GM19463 (cell line): ENCODE measurements at regions not wholly inside any gene's neighbourhood (a gene's known extent, or its start where the extent isn't known, plus 50 kb on each side); places are given as distances from the start of the nearest gene placed in this dataset.

Experiments
- ATAC-seq: cut with Tn5 transposase; IDR thresholded peaks from one replicate; pipeline ENCODE4 v1.9.1; 2021; ENCODE audit warnings: mild to moderate bottlenecking, moderate library complexity; ENCODE audit not compliant: unreplicated experiment

DNA sequence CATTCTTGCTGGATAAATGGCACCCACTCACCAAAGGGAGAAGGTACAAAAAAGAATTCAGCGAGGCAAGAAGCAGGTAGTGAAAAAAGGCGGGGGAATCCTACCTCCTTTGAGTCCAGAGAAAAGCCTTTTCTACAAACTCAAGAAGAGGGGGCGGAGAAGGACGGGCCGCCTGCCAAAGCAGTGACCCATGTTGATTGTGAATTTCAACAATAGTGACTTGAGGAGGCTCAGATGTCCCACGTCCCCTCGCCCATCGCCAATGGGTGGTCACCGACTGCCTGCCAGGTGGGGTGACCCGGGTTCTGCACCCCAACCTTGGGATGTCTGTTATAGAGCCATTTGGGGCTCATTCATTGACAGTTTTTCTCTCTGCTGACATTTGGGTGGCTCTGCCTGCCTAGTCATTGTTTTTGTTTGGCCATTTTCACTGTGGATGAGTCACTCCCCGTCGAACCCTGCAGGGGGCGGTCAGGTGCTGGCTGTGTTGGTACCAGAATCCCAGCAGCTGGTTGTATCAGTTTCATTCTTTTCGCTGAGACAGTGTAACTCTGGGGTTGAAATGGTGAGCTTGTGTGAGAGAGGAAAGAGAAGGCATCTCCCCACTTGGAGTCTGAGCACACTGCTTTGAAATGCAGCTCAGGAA, 163.4 kb upstream of the NCAM1 start:
- no peak for ATAC-seq

DNA sequence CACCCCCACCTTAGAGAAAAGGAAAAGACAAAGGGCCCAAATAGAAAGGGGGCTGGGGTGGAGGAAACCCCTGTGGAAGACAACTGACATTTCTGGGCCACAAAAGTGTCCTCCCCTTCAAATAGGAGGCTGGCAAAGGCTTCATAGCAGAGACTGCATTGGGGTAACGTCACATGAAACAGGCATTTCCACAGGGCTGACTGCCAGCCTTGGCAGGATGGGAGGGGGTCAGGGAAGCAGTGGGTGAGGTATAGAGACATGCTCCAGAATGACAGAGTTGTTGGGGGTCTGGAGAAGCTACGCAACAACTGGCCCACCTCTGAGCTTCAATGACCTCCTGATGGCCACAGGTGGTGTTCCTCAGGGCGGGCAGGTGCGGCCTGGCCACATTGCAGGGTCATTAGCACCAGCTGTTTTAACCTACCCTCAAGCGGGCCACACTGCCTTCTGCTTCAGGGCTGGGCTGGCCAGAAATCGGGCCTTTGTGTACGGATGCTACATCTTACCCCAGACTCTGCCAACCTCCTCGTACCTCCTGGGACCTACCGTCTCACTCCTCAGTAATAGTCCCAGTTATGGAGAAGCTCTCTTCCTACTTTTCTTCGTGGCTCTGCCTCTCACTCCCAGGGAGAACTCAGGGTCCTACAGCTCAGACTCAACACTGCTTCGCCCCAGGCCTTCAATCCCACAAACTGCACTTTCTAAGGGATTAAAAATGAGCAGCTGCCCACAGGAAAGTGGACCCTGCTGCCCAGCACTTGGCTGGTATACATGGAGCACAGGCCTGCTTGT, 160.0 kb upstream of the NCAM1 start:
- ATAC-seq: no peak

DNA sequence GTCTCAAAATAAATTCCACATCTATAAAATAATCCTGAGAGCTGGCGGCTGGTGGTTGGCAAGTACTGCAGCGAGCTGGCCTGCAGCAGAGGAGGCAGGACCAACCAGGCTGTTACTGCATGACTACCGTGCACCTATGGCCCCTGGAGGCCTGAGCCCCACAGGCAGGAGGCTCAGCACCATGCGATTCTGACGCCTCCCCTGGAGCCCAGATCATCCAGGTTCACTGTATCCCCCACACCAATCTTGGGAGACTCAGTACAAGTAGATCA, 159.5 kb upstream of the NCAM1 start:
- ATAC-seq: no peak

DNA sequence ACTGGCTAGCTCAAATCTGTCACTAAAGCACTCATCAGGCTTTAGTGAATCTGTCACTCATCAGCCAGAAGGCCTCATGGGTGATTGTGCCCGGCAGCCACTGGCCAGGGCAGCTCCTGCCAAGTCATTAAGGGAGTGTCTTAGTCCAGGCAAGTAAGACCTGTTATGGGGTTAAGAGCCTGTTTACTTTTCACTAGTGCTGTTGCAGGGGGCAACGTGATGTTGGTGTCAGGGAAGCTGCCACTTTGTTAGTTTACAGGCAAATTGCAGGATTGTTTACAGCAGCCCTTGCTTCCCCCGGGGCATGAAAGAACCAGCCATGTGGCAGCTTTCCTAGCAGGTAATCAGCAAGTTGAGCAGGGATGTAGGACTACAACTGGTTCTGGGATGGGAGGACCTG, 155.6 kb upstream of the NCAM1 start:
- ATAC-seq: no peak

DNA sequence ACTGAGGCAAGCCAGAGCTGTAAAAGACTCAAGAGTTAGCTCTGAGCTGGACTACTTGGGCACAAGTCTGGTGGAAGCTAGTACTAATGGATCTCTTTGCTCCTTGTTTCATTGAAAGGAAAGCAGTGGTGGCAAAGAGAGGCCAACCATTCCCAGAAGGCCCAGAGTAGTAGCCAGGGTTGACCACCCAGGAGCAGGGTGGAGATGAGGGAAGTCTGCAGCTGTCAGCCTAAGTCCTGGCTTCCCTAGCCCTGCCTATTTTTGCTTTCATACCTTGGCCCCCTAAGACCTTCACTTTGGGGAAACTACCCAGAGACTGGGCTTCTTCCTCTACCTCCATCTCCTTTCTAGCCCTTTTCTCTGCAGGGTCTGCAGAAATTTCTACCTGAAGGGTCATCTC, 155.0 kb upstream of the NCAM1 start:
- no peak for ATAC-seq

DNA sequence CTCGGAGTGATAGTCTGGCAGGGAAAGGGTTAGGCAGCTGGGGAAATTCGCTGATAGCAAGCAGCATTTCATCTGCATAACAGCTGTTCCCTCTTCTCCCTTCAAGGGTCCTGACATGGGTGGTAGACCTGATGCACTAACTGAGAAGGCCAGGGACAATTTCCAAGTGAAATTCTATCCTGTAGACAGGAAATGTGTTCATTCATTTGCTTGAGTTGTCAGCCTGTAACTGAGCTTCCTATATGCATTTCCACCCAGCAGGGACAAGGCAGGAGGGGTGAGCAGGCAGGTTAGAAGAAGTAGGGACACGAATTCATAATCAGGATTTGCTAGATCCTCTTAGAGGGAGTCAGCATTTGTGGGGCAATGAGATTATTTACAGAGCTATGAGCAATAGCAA, 154.3 kb upstream of the NCAM1 start:
- no peak for ATAC-seq

DNA sequence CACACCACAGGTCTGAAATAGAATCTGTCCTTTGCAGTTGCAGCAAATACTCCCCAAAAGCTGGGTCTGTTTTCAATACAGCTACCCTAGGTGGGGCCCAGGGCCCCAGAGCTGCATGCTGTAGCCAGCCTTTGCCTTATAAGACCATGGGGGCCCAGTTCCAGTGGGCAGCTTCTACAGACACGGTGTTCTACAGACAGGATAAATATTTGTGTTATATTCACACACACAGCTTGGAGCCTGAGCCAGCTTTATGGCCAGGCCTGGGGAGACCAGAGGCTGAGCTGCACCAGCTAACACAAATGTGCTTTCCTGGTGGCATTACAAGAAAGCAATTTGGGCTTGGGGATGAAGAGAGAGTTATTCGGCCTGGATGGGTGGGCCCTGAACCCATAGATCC, 151.8 kb upstream of the NCAM1 start:
- ATAC-seq: no peak

DNA sequence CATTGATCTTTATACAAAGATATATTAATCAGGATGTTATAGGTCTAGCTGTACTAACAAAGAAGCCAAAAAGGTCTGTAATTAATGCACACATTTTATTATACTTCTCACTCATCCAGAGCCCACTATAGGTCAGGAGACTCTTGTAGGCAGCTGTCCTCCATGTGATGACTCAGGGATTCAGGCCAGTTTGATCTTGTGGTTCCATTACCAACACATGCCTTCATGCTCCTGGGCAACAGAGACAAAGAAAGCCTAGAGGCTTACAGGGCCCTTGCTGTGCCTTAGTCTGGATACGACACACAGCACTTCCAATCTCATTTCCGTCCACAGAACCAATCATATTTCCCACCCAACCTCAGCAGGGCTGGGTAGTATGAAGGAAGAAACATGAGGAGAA, 150.3 kb upstream of the NCAM1 start:
- ATAC-seq: no peak

DNA sequence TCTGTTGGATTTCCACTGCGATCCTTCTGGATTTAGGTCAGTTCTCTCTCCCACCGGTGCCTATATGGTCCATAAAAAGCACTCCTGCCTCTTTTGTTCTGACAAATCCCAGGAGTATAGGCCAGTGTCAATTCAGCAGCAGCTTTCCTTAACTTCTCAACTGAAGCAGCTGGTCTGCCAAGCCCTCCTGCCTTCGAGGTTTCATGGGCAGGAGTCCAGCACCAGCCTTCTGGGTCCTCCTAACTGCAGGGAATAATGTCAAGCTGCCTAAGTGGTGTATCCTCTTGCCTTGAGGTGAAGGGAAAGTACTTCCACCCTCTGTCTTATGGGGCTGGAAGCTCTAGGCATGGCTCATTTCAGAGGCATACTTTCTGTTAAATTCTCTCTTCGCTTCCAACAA, 149.4 kb upstream of the NCAM1 start:
- ATAC-seq: no peak

DNA sequence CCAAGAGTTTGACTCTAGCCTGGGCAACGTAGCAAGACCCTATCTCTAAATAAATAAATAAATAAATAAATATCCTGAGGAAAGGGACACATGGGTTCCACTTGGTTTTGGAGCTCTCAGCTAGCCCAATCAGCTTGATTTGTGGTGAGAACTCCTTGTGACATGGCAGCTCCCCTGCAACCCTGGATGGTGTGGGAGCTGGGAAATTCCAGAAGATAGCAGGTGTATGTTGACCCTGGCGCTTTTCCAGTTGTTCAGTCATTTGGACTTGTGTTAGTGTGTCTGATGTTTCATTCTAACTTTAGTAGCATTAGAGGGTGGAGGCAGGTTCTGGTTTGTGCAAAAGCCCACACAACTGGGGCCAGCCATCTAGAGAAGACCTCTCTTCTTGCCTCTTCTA, 148.5 kb upstream of the NCAM1 start:
- no peak for ATAC-seq

DNA sequence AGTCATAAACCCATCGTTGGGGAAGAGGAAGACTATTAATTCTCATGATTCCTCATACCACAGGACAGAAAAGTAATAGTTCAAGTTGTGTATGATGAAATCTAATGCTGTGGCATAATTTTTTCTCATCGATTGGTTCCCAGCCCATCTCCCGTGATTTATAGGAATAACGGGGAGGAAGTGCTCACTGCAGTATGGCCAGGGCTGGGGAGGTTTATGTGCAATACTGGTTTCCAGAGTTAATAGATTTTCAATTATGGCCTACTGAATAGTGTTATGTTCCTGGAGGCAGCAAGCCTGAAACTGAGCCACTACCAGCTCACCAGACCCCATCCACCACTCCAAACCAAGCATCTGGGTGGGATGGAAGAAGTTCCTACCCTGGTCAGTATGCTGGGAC, 147.1 kb upstream of the NCAM1 start:
- no peak for ATAC-seq

DNA sequence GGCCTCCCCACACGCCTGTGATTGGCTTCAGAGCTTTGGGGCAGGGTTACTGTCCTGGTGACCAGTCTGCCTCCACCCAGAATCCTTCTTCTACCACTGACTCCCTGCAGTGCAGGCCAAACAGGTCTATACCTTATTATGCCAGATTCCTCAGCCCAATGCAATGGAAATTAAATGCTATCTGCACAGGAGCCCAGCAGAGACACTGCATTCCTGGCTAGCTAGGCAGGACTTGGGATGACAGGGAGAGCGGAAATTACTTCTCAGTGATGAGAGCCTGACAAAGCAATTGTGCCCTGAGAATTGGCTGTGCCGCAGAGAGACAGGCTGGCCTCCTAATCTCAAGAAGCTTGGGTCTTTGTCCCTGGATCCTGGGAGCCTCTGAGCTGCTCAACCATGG, 143.8 kb upstream of the NCAM1 start:
- no peak for ATAC-seq

DNA sequence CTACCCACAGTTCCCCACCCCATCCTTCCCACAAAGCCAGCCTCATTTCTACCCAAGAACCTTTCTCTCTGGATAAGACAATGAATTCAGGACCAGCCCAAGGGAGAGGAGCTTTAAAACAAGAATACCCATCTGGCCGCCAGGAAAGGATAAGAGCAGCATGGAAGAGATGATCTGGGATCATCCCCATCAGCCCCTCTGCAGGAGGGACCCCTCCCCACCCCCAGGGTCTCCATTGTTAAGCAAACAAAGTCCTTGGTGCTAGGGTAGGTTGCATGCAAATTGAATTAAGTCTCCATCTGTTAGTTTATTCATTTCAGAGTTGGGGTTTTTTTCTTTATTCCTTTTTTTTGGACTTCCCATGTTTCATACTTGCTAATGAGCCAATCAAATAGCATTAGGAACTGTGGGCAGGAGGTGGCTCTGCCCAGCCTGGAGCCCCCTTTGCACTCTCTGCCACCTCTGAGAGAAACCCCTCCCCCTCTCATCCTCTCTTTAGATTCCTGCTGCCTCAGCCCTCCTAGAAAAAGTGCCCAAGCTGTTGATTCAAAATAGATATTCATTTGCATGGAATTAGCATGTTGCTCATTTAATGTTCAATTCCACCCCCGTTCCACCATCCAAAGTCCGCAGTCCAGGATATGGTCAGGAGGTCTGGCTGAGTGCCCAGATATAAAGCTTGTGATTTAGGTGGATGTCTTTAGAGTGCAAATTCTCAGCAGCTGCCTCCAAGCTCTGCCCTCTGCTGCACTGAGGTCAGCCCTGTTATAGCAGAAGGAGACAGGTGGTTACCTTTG, 138.5 kb upstream of the NCAM1 start:
- ATAC-seq: no peak

DNA sequence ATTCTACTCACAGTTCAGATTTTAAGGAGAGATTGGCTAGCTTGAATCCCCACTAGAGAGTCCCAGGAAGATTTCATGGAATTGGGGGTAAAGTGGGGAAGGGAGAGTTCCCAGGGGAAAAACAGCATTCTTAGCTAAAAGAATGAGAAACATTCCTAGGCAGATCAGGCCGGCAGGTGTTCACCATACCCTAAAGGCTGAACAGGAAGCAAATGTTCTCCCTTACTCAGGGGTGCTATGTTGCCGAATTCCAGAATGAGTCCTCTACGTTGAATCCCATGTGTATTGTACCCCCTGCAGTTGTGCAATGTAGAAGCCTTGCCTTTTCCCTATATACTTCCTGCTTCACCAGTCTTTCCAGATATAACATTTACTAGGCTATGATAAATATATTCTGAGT, 135.2 kb upstream of the NCAM1 start:
- no peak for ATAC-seq

DNA sequence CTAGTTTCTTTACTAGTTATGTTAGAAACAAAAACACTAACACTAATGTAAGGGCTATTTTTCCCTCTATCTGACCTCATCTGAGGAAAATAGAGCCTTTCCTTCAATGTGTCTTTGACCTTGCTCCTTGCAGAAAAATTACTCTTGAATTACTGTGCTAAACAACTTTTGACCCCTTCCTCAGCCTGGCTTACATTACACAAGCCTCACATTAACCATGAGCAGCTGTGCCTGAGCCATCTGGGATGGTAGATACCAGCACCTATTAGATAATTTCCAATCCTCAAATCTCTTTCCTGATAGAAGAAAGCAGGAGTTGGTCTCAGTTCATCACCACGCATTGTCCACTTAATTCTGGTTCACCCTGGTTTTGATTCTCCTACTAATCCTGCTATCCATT, 134.4 kb upstream of the NCAM1 start:
- ATAC-seq: no peak

DNA sequence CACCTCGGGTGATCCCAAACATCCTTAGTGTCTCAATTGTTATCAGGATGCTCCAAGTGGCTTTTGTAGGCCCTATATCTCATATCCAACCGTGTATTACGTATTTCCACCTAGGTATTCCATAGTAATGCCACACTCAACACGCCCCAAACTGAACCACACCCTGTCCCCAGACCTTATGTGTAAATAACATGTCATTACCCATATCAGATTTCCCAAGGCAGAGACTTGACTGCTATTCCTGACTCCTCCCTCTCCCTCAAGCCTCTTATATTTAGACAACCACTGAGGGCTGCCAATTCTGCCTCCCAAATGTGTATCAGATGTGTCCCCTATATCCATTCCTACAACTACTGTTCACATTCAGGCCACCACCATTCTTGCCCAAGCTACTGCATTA, 132.8 kb upstream of the NCAM1 start:
- ATAC-seq: no peak

DNA sequence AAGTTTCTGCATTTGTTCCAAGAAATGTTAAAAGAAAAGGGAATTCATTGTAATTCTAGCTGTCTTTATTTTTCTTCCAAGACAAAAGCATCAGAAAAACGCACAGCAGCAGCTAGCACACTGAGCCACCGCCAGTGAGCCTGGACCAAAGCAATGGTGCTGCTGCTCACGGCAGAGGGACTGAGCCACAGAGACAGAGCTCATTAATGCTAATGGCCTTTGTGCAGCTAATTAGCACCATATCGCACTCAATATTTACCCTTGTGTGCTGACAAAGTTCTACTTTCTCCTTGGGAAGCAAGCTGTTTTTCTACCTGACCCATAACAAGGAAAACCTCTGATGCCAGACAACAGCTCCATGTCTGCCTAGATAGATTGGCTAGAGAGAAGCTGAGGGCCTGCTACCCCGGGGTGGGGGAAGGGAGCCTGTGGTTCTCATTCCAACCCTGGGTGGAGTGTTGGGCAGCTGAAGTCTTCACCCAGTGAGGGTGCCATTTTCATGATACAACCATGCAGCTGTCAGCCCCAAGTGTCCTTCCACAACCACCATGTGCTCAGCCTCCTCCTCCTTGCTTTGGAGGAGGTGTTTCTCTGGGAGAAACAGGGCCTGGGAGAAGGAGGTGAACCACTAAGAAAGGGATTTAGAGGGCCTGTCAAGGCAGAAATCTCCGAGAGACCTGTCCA, 131.1 kb upstream of the NCAM1 start:
- no peak for ATAC-seq

DNA sequence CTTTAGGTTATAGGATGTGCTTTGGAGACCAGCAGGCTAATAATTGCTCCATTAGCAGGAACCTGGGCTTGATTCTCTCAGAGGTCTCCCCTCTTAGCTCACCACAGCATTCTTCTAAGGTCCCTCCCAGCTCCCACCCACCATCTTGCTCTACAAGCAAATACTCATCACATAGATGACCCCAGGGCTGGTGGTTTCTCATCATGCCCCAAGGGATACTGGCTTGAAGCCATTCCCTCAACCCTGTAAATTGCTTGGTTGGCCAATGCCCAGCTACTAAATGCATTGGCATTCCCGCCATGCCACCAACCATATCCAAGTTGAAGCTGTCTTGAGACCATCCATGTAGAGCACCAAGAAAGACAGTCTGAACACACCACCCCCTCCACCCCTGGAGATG, 130.2 kb upstream of the NCAM1 start:
- ATAC-seq: no peak

DNA sequence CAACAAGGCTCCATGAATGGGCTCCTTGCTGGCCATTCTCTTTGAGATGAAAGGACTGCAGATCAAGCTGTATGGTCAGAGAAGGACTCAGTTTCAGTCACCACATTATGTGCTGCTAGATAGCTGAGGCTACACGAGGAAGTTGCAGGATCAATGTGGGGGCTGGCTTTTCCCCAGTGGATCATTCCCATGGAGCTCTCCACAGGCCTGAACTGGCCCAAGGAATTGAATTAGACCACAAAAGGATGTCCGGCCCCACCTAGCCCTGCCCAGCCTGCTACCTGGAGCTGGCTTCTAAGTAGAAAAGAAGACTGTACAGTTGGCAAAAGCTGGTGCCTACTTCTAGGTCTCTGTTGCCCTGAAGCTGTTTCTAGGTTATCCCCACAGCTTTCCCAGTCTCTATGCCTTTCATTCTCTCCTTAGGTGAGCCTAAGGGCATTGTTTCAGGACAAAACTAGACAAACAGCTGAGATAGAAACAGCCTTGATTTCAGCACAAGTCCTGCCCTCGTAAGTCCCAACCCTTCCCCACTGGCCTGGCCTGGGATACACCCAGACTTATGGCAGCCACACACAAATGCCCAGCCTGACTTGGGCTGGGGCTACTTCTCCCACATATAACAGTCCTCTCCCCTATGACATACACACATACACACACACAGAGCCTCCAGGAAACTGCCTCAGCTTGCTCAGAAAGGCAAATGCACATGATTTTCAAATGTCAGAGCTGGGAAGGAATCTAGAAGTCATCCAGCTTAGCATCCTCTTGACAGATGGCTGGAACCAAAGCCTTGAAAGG, 129.1 kb upstream of the NCAM1 start:
- ATAC-seq: no peak

DNA sequence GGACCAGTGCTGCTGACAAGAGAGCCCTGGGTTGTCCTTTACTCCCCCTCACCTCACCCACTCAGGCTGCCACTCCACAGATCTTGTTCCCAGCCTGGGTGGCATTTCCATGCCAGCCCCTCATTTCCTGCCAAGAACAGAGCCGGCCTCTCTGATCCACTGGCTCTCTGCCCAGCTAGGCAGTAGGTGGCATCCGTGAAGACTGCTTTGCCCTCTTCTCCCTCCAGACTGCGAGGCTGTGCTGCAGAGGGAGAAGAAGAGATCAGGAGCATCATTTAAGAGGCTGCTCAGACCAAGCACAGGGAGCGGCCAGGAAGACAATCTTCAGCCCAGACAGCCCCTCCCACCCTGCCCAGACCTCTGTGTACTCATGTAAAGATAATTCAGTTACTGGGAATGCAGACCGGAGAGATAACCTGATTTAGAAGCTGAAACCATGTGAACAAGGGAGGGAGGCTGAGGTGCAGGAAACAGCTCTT, 126.9 kb upstream of the NCAM1 start:
- ATAC-seq: no peak
